ENCODE measurements at regions not wholly inside any gene's neighbourhood (a gene's known extent, or its start where the extent isn't known, plus 50 kb on each side); places are given as distances from the start of the nearest gene placed in this dataset.

DNA sequence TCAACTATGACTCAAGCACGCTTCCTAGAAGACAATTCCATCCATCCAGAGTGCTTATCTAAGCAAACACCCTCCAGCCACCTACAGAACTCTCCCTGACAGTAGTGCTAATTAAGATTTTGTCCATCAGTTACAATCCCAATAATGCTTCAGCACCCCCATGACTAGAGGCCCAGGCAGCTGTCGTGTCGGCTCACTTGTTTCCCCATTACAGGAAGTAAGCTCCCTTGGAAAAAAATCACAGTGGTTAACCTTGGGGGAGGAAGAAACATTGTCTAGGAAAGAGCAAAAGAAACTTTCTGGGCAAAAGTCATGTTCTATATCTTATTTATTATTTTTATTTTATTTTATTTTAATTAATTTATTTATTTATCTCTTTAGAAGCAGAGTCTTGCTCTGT, 108.8 kb upstream of the LPAR1 start:
- TF ChIP-seq, protein P1, sequence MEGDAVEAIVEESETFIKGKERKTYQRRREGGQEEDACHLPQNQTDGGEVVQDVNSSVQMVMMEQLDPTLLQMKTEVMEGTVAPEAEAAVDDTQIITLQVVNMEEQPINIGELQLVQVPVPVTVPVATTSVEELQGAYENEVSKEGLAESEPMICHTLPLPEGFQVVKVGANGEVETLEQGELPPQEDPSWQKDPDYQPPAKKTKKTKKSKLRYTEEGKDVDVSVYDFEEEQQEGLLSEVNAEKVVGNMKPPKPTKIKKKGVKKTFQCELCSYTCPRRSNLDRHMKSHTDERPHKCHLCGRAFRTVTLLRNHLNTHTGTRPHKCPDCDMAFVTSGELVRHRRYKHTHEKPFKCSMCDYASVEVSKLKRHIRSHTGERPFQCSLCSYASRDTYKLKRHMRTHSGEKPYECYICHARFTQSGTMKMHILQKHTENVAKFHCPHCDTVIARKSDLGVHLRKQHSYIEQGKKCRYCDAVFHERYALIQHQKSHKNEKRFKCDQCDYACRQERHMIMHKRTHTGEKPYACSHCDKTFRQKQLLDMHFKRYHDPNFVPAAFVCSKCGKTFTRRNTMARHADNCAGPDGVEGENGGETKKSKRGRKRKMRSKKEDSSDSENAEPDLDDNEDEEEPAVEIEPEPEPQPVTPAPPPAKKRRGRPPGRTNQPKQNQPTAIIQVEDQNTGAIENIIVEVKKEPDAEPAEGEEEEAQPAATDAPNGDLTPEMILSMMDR (IDR thresholded peaks at IDR 0.05): no peak
- no peak for TF ChIP-seq POLR2A (IDR thresholded peaks at IDR 0.05)
